ENCODE measurements at regions not wholly inside any gene's neighbourhood (a gene's known extent, or its start where the extent isn't known, plus 50 kb on each side); places are given as distances from the start of the nearest gene placed in this dataset.

- no peak for TF ChIP-seq FOSL1 (IDR thresholded peaks at IDR 0.05; ENCODE audit: low read depth)
- no peak for TF ChIP-seq ZBTB33 (IDR thresholded peaks at IDR 0.05; ENCODE audit: extremely low read depth, insufficient replicate concordance, low read length)
- no peak for TF ChIP-seq RAD21 (IDR thresholded peaks at IDR 0.05; ENCODE audit: low read depth)
- no peak for TF ChIP-seq POLR2AphosphoS5 (IDR thresholded peaks at IDR 0.05; ENCODE audit: low read depth, low read length)
- TF ChIP-seq TCF7L2 (IDR thresholded peaks at IDR 0.05; ENCODE audit: borderline replicate concordance, extremely low read depth, insufficient read depth, insufficient read length) = no peak
- TF ChIP-seq ELF1 (IDR thresholded peaks at IDR 0.05; ENCODE audit: borderline replicate concordance, low read depth) = no peak
- no peak for TF ChIP-seq EZH2 (IDR thresholded peaks at IDR 0.05)
- TF ChIP-seq ZNF274 (IDR thresholded peaks at IDR 0.05; ENCODE audit: low read depth, low read length) = no peak
- TF ChIP-seq EZH2phosphoT487 (IDR thresholded peaks at IDR 0.05; ENCODE audit: borderline replicate concordance) = no peak
- TF ChIP-seq REST (IDR thresholded peaks at IDR 0.05; ENCODE audit: low read depth) = no peak
- no peak for TF ChIP-seq MAX (IDR thresholded peaks at IDR 0.05)
- TF ChIP-seq POLR2A (IDR thresholded peaks at IDR 0.05; ENCODE audit: borderline replicate concordance, extremely low read depth, insufficient read depth, insufficient read length) = no peak
- no peak for TF ChIP-seq YY1 (IDR thresholded peaks at IDR 0.05; ENCODE audit: extremely low read depth, insufficient replicate concordance, low read depth, low read length)
- no peak for TF ChIP-seq CBX3 (IDR thresholded peaks at IDR 0.05; ENCODE audit: low read depth)
- ChIA-PET RAD21 (ENCODE audit: low non-redundant PET in 1 of 2, low total read pairs in 2 of 2, uncharacterized antibody in 2 of 2, unreplicated experiment in 2 of 2) (no interaction called here), CTCF (no interaction called here), POLR2A (no interaction called here)
- intact Hi-C loops (cut with micrococcal nuclease) = no loop called here
- H4K20me1 ChIP-seq (ENCODE audit: insufficient read depth) = no peaks in the 10 kb centered on the region
- no peak overlapping the region for H3K9ac ChIP-seq (ENCODE audit: low read length)
- H3K4me2 ChIP-seq (ENCODE audit: low read length) = no peak overlapping the region
- H3K79me2 ChIP-seq (ENCODE audit: insufficient read depth, low read length) = no peaks in the 10 kb centered on the region
- no peak overlapping the region for H3K4me3 ChIP-seq (replicated peaks in 1 of 2; ENCODE audit: low read depth in 1 of 2, low read length in 2 of 2)
- DNase-seq (ENCODE audit: low read depth, low spot score) (no peak), ATAC-seq (no peak)
- H3K4me1 ChIP-seq (ENCODE audit: control insufficient read depth in 1 of 2, insufficient read depth in 2 of 2, low read length in 2 of 2) = no peaks in the 10 kb centered on the region
- H3K9me3 ChIP-seq (ENCODE audit: control insufficient read depth in 1 of 2, insufficient read depth in 1 of 2, low read depth in 1 of 2, low read length in 2 of 2) = no peaks in the 10 kb centered on the region
- no TSS peak for BruUV-seq (replicated peaks)
- H2AFZ ChIP-seq (ENCODE audit: low read depth, low read length, poor library complexity, severe bottlenecking) = no peak overlapping the region
- H3K36me3 ChIP-seq (ENCODE audit: control insufficient read depth in 1 of 2, insufficient read depth in 2 of 2, low read length in 2 of 2) = no peaks in the 10 kb centered on the region
- H3K27me3 ChIP-seq (ENCODE audit: insufficient read depth, low read length) = peaks cover 28% of the 10 kb centered on the region
- H3K9me2 ChIP-seq (ENCODE audit: insufficient read depth) = no peaks in the 10 kb centered on the region
- H3K27ac ChIP-seq (ENCODE audit: low read depth, low read length) = no peak overlapping the region
Measured at GRCh38 chr13:112254061-112254818, 121.9 kb upstream of the SPACA7 start.
